GM23338 (cell line): ENCODE measurements at regions not wholly inside any gene's neighbourhood (a gene's known extent, or its start where the extent isn't known, plus 50 kb on each side); places are given as distances from the start of the nearest gene placed in this dataset.

ENCODE experiments used
- CREB1 ChIP-seq: fragments of 250-450 bp; sonication (Bioruptor Pico); IDR thresholded peaks from 2 replicates; pipeline ENCODE4 v1.5.0; 2020; ENCODE audit warnings: low read depth, mild to moderate bottlenecking, moderate library complexity
- CTCF ChIP-seq, 2 experiments: fragments of 200-600 bp in 1 of 2; sonication (generic) in 1 of 2; conservative IDR thresholded peaks; 2 replicates each; pipeline versions ENCODE4 v1.5.1 to v1.6.1; 2016 to 2017; ENCODE audit warnings: antibody characterized with exemption in 2 of 2, low read depth in 2 of 2, mild to moderate bottlenecking in 2 of 2, moderate library complexity in 1 of 2
- ETS1 ChIP-seq: IDR thresholded peaks from 2 replicates; pipeline ENCODE4 v1.6.1; 2016; ENCODE audit warnings: antibody characterized with exemption
- EZH2 ChIP-seq: fragments of 200-600 bp; sonication (generic); IDR thresholded peaks from one replicate; pipeline ENCODE4 v1.8.0; 2017; ENCODE audit warnings: antibody characterized with exemption, mild to moderate bottlenecking, low read depth; ENCODE audit not compliant: unreplicated experiment
- EZH2phosphoT487 ChIP-seq: fragments of 200-600 bp; sonication (generic); IDR thresholded peaks from one replicate; pipeline ENCODE4 v1.8.1; 2018; ENCODE audit warnings: antibody characterized with exemption; ENCODE audit not compliant: unreplicated experiment
- JUNB ChIP-seq: IDR thresholded peaks from one replicate; pipeline ENCODE4 v1.6.1; 2016; ENCODE audit warnings: antibody characterized with exemption; ENCODE audit not compliant: unreplicated experiment
- NANOG ChIP-seq: IDR thresholded peaks from 2 replicates; pipeline ENCODE4 v1.6.1; 2016; ENCODE audit warnings: antibody characterized with exemption, borderline replicate concordance
- POLR2AphosphoS5 ChIP-seq: IDR thresholded peaks from 2 replicates; pipeline ENCODE4 v1.6.1; 2016; ENCODE audit warnings: antibody characterized with exemption, low read depth
- REST ChIP-seq: IDR thresholded peaks from one replicate; pipeline ENCODE4 v1.6.1; 2018; ENCODE audit warnings: antibody characterized with exemption; ENCODE audit not compliant: unreplicated experiment
- STAT1 ChIP-seq: IDR thresholded peaks from one replicate; pipeline ENCODE4 v1.6.1; 2016; ENCODE audit warnings: antibody characterized with exemption; ENCODE audit not compliant: unreplicated experiment
- ZNF114 ChIP-seq: fragments of 250-450 bp; sonication (Bioruptor Pico); IDR thresholded peaks from 2 replicates; pipeline ENCODE4 v1.5.0; 2020; ENCODE audit warnings: mild to moderate bottlenecking, moderate library complexity
- ZNF331 ChIP-seq: fragments of 250-450 bp; sonication (Bioruptor Pico); IDR thresholded peaks from 2 replicates; pipeline ENCODE4 v1.5.0; 2020; ENCODE audit warnings: low read depth, mild to moderate bottlenecking, moderate library complexity
- ZNF462 ChIP-seq: fragments of 250-450 bp; sonication (Bioruptor Pico); IDR thresholded peaks from 2 replicates; pipeline ENCODE4 v1.5.0; 2020; ENCODE audit warnings: mild to moderate bottlenecking, moderate library complexity

GRCh38 chr12:42893803-42894202 lies 304.3 kb upstream of the PRICKLE1 start:
- TF ChIP-seq CTCF (conservative IDR thresholded peaks at IDR 0.05; ENCODE audit: low read depth in 2 of 2): no peak
- TF ChIP-seq EZH2phosphoT487: no peak
- TF ChIP-seq EZH2: no peak
- TF ChIP-seq REST: no peak
- TF ChIP-seq POLR2AphosphoS5: no peak
- TF ChIP-seq CREB1 (CRISPR knock-in tag): no peak
- TF ChIP-seq ZNF114 (CRISPR knock-in tag): no peak
- no peak for TF ChIP-seq JUNB
- no peak for TF ChIP-seq STAT1
- no peak for TF ChIP-seq ZNF462 (CRISPR knock-in tag)
- no peak for TF ChIP-seq ZNF331 (CRISPR knock-in tag)
- TF ChIP-seq ETS1: no peak
- TF ChIP-seq NANOG: no peak
